DOHH2 (cell line): ENCODE measurements at regions not wholly inside any gene's neighbourhood (a gene's known extent, or its start where the extent isn't known, plus 50 kb on each side); places are given as distances from the start of the nearest gene placed in this dataset.

Experiments
- EZH2phosphoT487 ChIP-seq: fragments of 200-600 bp; sonication (generic); IDR thresholded peaks from 2 replicates; pipeline ENCODE4 v1.6.1; 2017; ENCODE audit warnings: borderline replicate concordance, mild to moderate bottlenecking, antibody characterized with exemption, low read length, moderate library complexity, mixed read lengths
- TF ChIP-seq, protein P1 (sequence below): fragments of 200-600 bp; sonication (generic); IDR thresholded peaks from one replicate; pipeline ENCODE4 v1.5.1; 2014; ENCODE audit warnings: antibody characterized with exemption, mild to moderate bottlenecking, low read depth, low read length; ENCODE audit not compliant: poor library complexity, severe bottlenecking

DNA sequence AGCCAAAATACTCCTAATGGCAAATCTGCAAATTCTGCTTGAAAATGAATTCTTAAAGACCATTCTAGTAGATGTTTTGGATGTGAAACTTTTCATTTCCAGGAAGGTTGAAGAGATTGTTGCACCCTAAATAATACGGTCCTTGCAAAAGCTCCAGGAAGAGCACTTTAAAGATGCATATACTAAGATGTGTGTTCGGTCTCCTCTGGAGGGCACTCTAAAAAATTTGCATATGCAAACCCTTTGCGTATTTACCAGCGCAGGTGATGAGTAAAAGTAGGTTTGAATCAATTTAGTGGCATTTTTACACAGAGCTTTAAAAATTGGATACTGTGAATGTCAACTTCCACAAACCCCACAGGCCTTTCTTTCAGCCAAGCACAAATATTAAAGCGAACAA lies 378.1 kb upstream of the SORCS1 start:
- TF ChIP-seq, protein P1, sequence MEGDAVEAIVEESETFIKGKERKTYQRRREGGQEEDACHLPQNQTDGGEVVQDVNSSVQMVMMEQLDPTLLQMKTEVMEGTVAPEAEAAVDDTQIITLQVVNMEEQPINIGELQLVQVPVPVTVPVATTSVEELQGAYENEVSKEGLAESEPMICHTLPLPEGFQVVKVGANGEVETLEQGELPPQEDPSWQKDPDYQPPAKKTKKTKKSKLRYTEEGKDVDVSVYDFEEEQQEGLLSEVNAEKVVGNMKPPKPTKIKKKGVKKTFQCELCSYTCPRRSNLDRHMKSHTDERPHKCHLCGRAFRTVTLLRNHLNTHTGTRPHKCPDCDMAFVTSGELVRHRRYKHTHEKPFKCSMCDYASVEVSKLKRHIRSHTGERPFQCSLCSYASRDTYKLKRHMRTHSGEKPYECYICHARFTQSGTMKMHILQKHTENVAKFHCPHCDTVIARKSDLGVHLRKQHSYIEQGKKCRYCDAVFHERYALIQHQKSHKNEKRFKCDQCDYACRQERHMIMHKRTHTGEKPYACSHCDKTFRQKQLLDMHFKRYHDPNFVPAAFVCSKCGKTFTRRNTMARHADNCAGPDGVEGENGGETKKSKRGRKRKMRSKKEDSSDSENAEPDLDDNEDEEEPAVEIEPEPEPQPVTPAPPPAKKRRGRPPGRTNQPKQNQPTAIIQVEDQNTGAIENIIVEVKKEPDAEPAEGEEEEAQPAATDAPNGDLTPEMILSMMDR, result no peak
- TF ChIP-seq EZH2phosphoT487, result no peak
